Mesenchymal stem cell (in vitro differentiated cells and primary cell): ENCODE measurements at regions not wholly inside any gene's neighbourhood (a gene's known extent, or its start where the extent isn't known, plus 50 kb on each side); places are given as distances from the start of the nearest gene placed in this dataset.

Experiments
- DNase-seq: peaks from one replicate; pipeline ENCODE4 v3.0.0-alpha.2; 2013
- H2AFZ ChIP-seq: one replicate; pipeline ENCODE4 v1.6.1; 2013; ENCODE audit warnings: low read depth, mild to moderate bottlenecking, control low read depth, inconsistent platforms, low read length, moderate library complexity
- H2AK5ac ChIP-seq: 2 replicates; pipeline ENCODE4 v1.6.1; 2013; ENCODE audit warnings: low read length, moderate library complexity, mild to moderate bottlenecking, inconsistent platforms; ENCODE audit not compliant: severe bottlenecking
- H2BK120ac ChIP-seq: one replicate; pipeline ENCODE4 v1.6.1; 2013; ENCODE audit warnings: low read depth, mild to moderate bottlenecking, inconsistent platforms, low read length, moderate library complexity
- H2BK12ac ChIP-seq, 2 experiments: one replicate each; pipeline ENCODE4 v1.6.1; 2013; ENCODE audit warnings: inconsistent platforms in 2 of 2, low read length in 2 of 2, mild to moderate bottlenecking in 2 of 2, moderate library complexity in 2 of 2, control low read depth in 1 of 2
- H2BK15ac ChIP-seq: one replicate; pipeline ENCODE4 v1.6.1; 2013; ENCODE audit warnings: mild to moderate bottlenecking, low read depth, inconsistent platforms; ENCODE audit not compliant: poor library complexity, severe bottlenecking
- H2BK5ac ChIP-seq: 2 replicates; pipeline ENCODE4 v1.6.1; 2013; ENCODE audit warnings: low read depth, mild to moderate bottlenecking, low read length, control low read depth, inconsistent platforms; ENCODE audit not compliant: poor library complexity, severe bottlenecking
- H3K14ac ChIP-seq, 2 experiments: one replicate each; pipeline ENCODE4 v1.6.1; 2013; ENCODE audit warnings: inconsistent platforms in 2 of 2, low read length in 2 of 2, control low read depth in 1 of 2, mild to moderate bottlenecking in 1 of 2, moderate library complexity in 1 of 2
- H3K18ac ChIP-seq, 2 experiments: one replicate each; pipeline ENCODE4 v1.6.1; 2013; ENCODE audit warnings: inconsistent platforms in 2 of 2, low read length in 2 of 2, control low read depth in 1 of 2, low read depth in 1 of 2, mild to moderate bottlenecking in 1 of 2
- H3K23ac ChIP-seq, 2 experiments: one replicate each; pipeline ENCODE4 v1.6.1; 2013; ENCODE audit warnings: inconsistent platforms in 2 of 2, low read length in 2 of 2, mild to moderate bottlenecking in 2 of 2, moderate library complexity in 2 of 2, control low read depth in 1 of 2
- H3K27ac ChIP-seq: 2 replicates; pipeline ENCODE4 v1.5.1; 2013; ENCODE audit warnings: mild to moderate bottlenecking, moderate library complexity, low read length, control low read depth, inconsistent platforms; ENCODE audit not compliant: poor library complexity, severe bottlenecking
- H3K27me3 ChIP-seq, 2 experiments: 2 replicates each; pipeline versions ENCODE4 v1.6.1 to v1.7.0; 2013; ENCODE audit warnings: low read length in 2 of 2, mild to moderate bottlenecking in 2 of 2, moderate library complexity in 2 of 2, control low read depth in 1 of 2, inconsistent platforms in 1 of 2; ENCODE audit not compliant: control insufficient read depth in 1 of 2, insufficient read depth in 1 of 2
- H3K36me3 ChIP-seq, 2 experiments: 2 replicates each; pipeline versions ENCODE4 v1.6.1 to v1.7.0; 2013; ENCODE audit warnings: low read length in 2 of 2, control low read depth in 1 of 2, inconsistent platforms in 1 of 2, low read depth in 1 of 2, mild to moderate bottlenecking in 1 of 2; ENCODE audit not compliant: insufficient read depth in 2 of 2, control insufficient read depth in 1 of 2
- H3K4ac ChIP-seq, 2 experiments: one replicate each; pipeline ENCODE4 v1.6.1; 2013; ENCODE audit warnings: inconsistent platforms in 2 of 2, low read length in 2 of 2, mild to moderate bottlenecking in 2 of 2, moderate library complexity in 2 of 2, control low read depth in 1 of 2, low read depth in 1 of 2
- H3K4me1 ChIP-seq: 2 replicates; pipeline ENCODE4 v1.6.1; 2013; ENCODE audit warnings: low read depth, low read length, control low read depth; ENCODE audit not compliant: control insufficient read depth, insufficient read depth
- H3K4me2 ChIP-seq: 2 replicates; pipeline ENCODE4 v1.6.1; 2013; ENCODE audit warnings: low read length, mild to moderate bottlenecking, inconsistent platforms; ENCODE audit not compliant: poor library complexity, severe bottlenecking
- H3K4me3 ChIP-seq, 2 experiments: 2 replicates each; pipeline versions ENCODE4 v1.5.1 to v1.7.0; 2013; ENCODE audit warnings: low read length in 2 of 2, mild to moderate bottlenecking in 2 of 2, control low read depth in 1 of 2, low read depth in 1 of 2; ENCODE audit not compliant: insufficient read depth in 1 of 2
- H3K79me1 ChIP-seq: replicated peaks from 2 replicates; pipeline ENCODE4 v1.6.1; 2013; ENCODE audit warnings: mild to moderate bottlenecking, control low read depth, low read length, inconsistent platforms; ENCODE audit not compliant: poor library complexity, severe bottlenecking
- H3K9ac ChIP-seq: 2 replicates; pipeline ENCODE4 v1.7.0; 2013; ENCODE audit warnings: mild to moderate bottlenecking, low read length, moderate library complexity
- H3K9me3 ChIP-seq: 2 replicates; pipeline ENCODE4 v1.7.0; 2013; ENCODE audit warnings: mild to moderate bottlenecking, low read length; ENCODE audit not compliant: control insufficient read depth
- H4K8ac ChIP-seq: one replicate; pipeline ENCODE4 v1.6.1; 2013; ENCODE audit warnings: inconsistent platforms, mild to moderate bottlenecking, low read length, moderate library complexity
- H4K91ac ChIP-seq: one replicate; pipeline ENCODE4 v1.6.1; 2013; ENCODE audit warnings: mild to moderate bottlenecking, low read length, inconsistent platforms
- WGBS: methylation state at CpG from one replicate; pipeline ENCODE4 v1.1.7; 2013; ENCODE audit warnings: mixed read lengths; 5-methylcytosine and 5-hydroxymethylcytosine counted together

- no peak overlapping the region for H3K27ac ChIP-seq
- H2BK15ac ChIP-seq = no peak overlapping the region
- no peak overlapping the region for H3K14ac ChIP-seq
- H3K18ac ChIP-seq = no peak overlapping the region
- no peak overlapping the region for H3K9ac ChIP-seq
- no peak overlapping the region for H2BK120ac ChIP-seq
- H3K4me3 ChIP-seq = no peak overlapping the region
- no peak overlapping the region for H4K91ac ChIP-seq
- WGBS = 96% methylated on average over 3 of the region's 4 CpGs
- no peaks in the 10 kb centered on the region for H3K79me1 ChIP-seq
- H2AFZ ChIP-seq = no peak overlapping the region
- H4K8ac ChIP-seq = no peak overlapping the region
- peaks cover 1% of the 10 kb centered on the region for H3K4me1 ChIP-seq
- H3K27me3 ChIP-seq = no peaks in the 10 kb centered on the region
- DNase-seq = no peak
- no peaks in the 10 kb centered on the region for H3K36me3 ChIP-seq
- H3K9me3 ChIP-seq = no peaks in the 10 kb centered on the region
- no peak overlapping the region for H3K23ac ChIP-seq
- no peak overlapping the region for H2AK5ac ChIP-seq
- H2BK5ac ChIP-seq = no peak overlapping the region
- no peak overlapping the region for H3K4ac ChIP-seq
- H2BK12ac ChIP-seq = no peak overlapping the region
- no peak overlapping the region for H3K4me2 ChIP-seq
Measured at GRCh38 chr6:21355638-21356037, 237.9 kb upstream of the SOX4 start.

- no peak overlapping the region for H3K9ac ChIP-seq
- no peak overlapping the region for H3K4ac ChIP-seq
- H3K27ac ChIP-seq = no peak overlapping the region
- no peak overlapping the region for H2BK5ac ChIP-seq
- no peaks in the 10 kb centered on the region for H3K36me3 ChIP-seq
- peaks cover 1% of the 10 kb centered on the region for H3K4me1 ChIP-seq
- H3K23ac ChIP-seq = no peak overlapping the region
- H3K14ac ChIP-seq = no peak overlapping the region
- no peak overlapping the region for H2AFZ ChIP-seq
- no peak overlapping the region for H2AK5ac ChIP-seq
- H3K18ac ChIP-seq = no peak overlapping the region
- no peak overlapping the region for H3K4me3 ChIP-seq
- H3K9me3 ChIP-seq = no peaks in the 10 kb centered on the region
- no peak overlapping the region for H3K4me2 ChIP-seq
- no peaks in the 10 kb centered on the region for H3K27me3 ChIP-seq
- no peaks in the 10 kb centered on the region for H3K79me1 ChIP-seq
- WGBS = 98% methylated on average over 8 of the region's 8 CpGs
- no peak overlapping the region for H2BK120ac ChIP-seq
- no peak overlapping the region for H2BK12ac ChIP-seq
- H4K8ac ChIP-seq = no peak overlapping the region
- H4K91ac ChIP-seq = peak overlapping the region; percentile 62
- DNase-seq = no peak
- H2BK15ac ChIP-seq = peak overlapping the region; percentile 44
Measured at GRCh38 chr6:21357262-21357661, 236.3 kb upstream of the SOX4 start.

GRCh38 chr6:21359926-21360325 lies 233.6 kb upstream of the SOX4 start:
- no peaks in the 10 kb centered on the region for H3K79me1 ChIP-seq
- H2BK15ac ChIP-seq = no peak overlapping the region

GRCh38 chr6:21360336-21360735 lies 233.2 kb upstream of the SOX4 start:
- no peak overlapping the region for H2BK5ac ChIP-seq
- H3K4ac ChIP-seq = no peak overlapping the region
- H3K9me3 ChIP-seq = no peaks in the 10 kb centered on the region

More at GRCh38 chr6:21359926-21360325, 233.6 kb upstream of the SOX4 start:
- Histone ChIP-seq H3K36me3 (no peaks in the 10 kb centered on the region), H2BK12ac (no peak overlapping the region), H3K4me1 (no peaks in the 10 kb centered on the region), H3K18ac (no peak overlapping the region), H3K14ac (peak overlapping the region in 1 of 2 experiments; percentile 47), H4K8ac (no peak overlapping the region), H3K4me2 (no peak overlapping the region), H3K27me3 (no peaks in the 10 kb centered on the region), H3K4ac (no peak overlapping the region), H3K23ac (no peak overlapping the region), H2AK5ac (no peak overlapping the region), H3K9ac (no peak overlapping the region), H3K27ac (no peak overlapping the region), H4K91ac (no peak overlapping the region), H3K4me3 (no peak overlapping the region), H2AFZ (no peak overlapping the region), H3K9me3 (no peaks in the 10 kb centered on the region), H2BK5ac (no peak overlapping the region), H2BK120ac (no peak overlapping the region)
- 100% methylated on average over 2 of the region's 2 CpGs for WGBS
- DNase-seq = no peak

More at GRCh38 chr6:21360336-21360735, 233.2 kb upstream of the SOX4 start:
- no peak overlapping the region for H3K4me2 ChIP-seq
- no peaks in the 10 kb centered on the region for H3K27me3 ChIP-seq
- no peak overlapping the region for H2BK12ac ChIP-seq
- H2AK5ac ChIP-seq = no peak overlapping the region
- no peak overlapping the region for H3K9ac ChIP-seq
- no peak overlapping the region for H3K18ac ChIP-seq
- DNase-seq = no peak
- no peak overlapping the region for H2BK120ac ChIP-seq
- no peak overlapping the region for H3K4me3 ChIP-seq
- no peak overlapping the region for H3K14ac ChIP-seq
- H3K4me1 ChIP-seq = no peaks in the 10 kb centered on the region
- H4K8ac ChIP-seq = no peak overlapping the region
- H3K79me1 ChIP-seq = no peaks in the 10 kb centered on the region
- H2AFZ ChIP-seq = no peak overlapping the region
- WGBS = 88% methylated on average over 5 of the region's 6 CpGs
- no peaks in the 10 kb centered on the region for H3K36me3 ChIP-seq
- no peak overlapping the region for H4K91ac ChIP-seq
- H2BK15ac ChIP-seq = no peak overlapping the region
- no peak overlapping the region for H3K23ac ChIP-seq
- H3K27ac ChIP-seq = no peak overlapping the region
